GM21619 (cell line): ENCODE measurements at regions not wholly inside any gene's neighbourhood (a gene's known extent, or its start where the extent isn't known, plus 50 kb on each side); places are given as distances from the start of the nearest gene placed in this dataset.

Experiments used
- ATAC-seq: cut with Tn5 transposase; IDR thresholded peaks from one replicate; pipeline ENCODE4 v1.9.1; 2021; ENCODE audit not compliant: unreplicated experiment

- no peak for ATAC-seq
These were observed 436.5 kb upstream of the PCDH20 start for GRCh38 chr13:61852116-61852619.

- no peak for ATAC-seq
These were observed 435.1 kb upstream of the PCDH20 start for GRCh38 chr13:61850794-61851193.

- no peak for ATAC-seq
These were observed 422.9 kb upstream of the PCDH20 start for GRCh38 chr13:61838568-61838967.

- ATAC-seq, result no peak
These were observed 417.6 kb upstream of the PCDH20 start for GRCh38 chr13:61833228-61833627.

GRCh38 chr13:61831026-61831425, 415.4 kb upstream of the PCDH20 start:
- no peak for ATAC-seq

- ATAC-seq, result no peak
These were observed 414.8 kb upstream of the PCDH20 start for GRCh38 chr13:61830475-61830874.

GRCh38 chr13:61824168-61824567, 408.5 kb upstream of the PCDH20 start:
- ATAC-seq, result no peak

- no peak for ATAC-seq
These were observed 396.6 kb upstream of the PCDH20 start for GRCh38 chr13:61812286-61812685.

GRCh38 chr13:61810065-61810464, 394.4 kb upstream of the PCDH20 start:
- no peak for ATAC-seq

GRCh38 chr13:61797397-61797796, 381.7 kb upstream of the PCDH20 start:
- ATAC-seq, result no peak

- ATAC-seq, result no peak
These were observed 379.9 kb upstream of the PCDH20 start for GRCh38 chr13:61795580-61795979.

- no peak for ATAC-seq
These were observed 363.8 kb upstream of the PCDH20 start for GRCh38 chr13:61779456-61779855.

- ATAC-seq, result no peak
These were observed 362.9 kb upstream of the PCDH20 start for GRCh38 chr13:61778531-61778930.

- no peak for ATAC-seq
These were observed 362.2 kb upstream of the PCDH20 start for GRCh38 chr13:61777899-61778298.

GRCh38 chr13:61777271-61777670, 361.6 kb upstream of the PCDH20 start:
- no peak for ATAC-seq

GRCh38 chr13:61774903-61775302, 359.3 kb upstream of the PCDH20 start:
- ATAC-seq, result no peak

- no peak for ATAC-seq
These were observed 355.0 kb upstream of the PCDH20 start for GRCh38 chr13:61770681-61771080.

GRCh38 chr13:61768175-61768574, 352.5 kb upstream of the PCDH20 start:
- ATAC-seq, result no peak

- no peak for ATAC-seq
These were observed 351.0 kb upstream of the PCDH20 start for GRCh38 chr13:61766667-61767058.

GRCh38 chr13:61765940-61766666, 350.5 kb upstream of the PCDH20 start:
- no peak for ATAC-seq

GRCh38 chr13:61765181-61765742, 349.6 kb upstream of the PCDH20 start:
- no peak for ATAC-seq

- ATAC-seq, result no peak
These were observed 346.0 kb upstream of the PCDH20 start for GRCh38 chr13:61761690-61762089.

- no peak for ATAC-seq
These were observed 344.5 kb upstream of the PCDH20 start for GRCh38 chr13:61760102-61760501.
